ENCODE measurements at regions not wholly inside any gene's neighbourhood (a gene's known extent, or its start where the extent isn't known, plus 50 kb on each side); places are given as distances from the start of the nearest gene placed in this dataset.

GRCh38 chr2:173792741-173793140 is 172.4 kb downstream of the SP3 start:
- Histone ChIP-seq H3K36me3 (ENCODE audit: control insufficient read depth, low read length) (no peaks in the 10 kb centered on the region), H3K27me3 (ENCODE audit: control insufficient read depth, low read length) (peaks cover 8% of the 10 kb centered on the region; the same call in 1 of the 2 replicates), H3K9me3 (ENCODE audit: control insufficient read depth, insufficient read depth, low read length) (no peaks in the 10 kb centered on the region), H3K4me3 (ENCODE audit: low read length) (no peak overlapping the region), H3K27ac (ENCODE audit: low read depth, low read length) (no peak overlapping the region), H3K9me2 (replicated peaks; ENCODE audit: control insufficient read depth, low read length) (no peaks in the 10 kb centered on the region), H3K4me1 (ENCODE audit: control insufficient read depth, low read length) (no peaks in the 10 kb centered on the region), H3K4me2 (ENCODE audit: low read length) (no peak overlapping the region), H4K20me1 (ENCODE audit: control insufficient read depth, insufficient read depth, low read depth, low read length) (no peaks in the 10 kb centered on the region), H3K79me2 (ENCODE audit: control insufficient read depth, low read length) (no peaks in the 10 kb centered on the region), H3F3A (ENCODE audit: control insufficient read depth, insufficient read depth) (no peaks in the 10 kb centered on the region)
- TF ChIP-seq, protein P1, sequence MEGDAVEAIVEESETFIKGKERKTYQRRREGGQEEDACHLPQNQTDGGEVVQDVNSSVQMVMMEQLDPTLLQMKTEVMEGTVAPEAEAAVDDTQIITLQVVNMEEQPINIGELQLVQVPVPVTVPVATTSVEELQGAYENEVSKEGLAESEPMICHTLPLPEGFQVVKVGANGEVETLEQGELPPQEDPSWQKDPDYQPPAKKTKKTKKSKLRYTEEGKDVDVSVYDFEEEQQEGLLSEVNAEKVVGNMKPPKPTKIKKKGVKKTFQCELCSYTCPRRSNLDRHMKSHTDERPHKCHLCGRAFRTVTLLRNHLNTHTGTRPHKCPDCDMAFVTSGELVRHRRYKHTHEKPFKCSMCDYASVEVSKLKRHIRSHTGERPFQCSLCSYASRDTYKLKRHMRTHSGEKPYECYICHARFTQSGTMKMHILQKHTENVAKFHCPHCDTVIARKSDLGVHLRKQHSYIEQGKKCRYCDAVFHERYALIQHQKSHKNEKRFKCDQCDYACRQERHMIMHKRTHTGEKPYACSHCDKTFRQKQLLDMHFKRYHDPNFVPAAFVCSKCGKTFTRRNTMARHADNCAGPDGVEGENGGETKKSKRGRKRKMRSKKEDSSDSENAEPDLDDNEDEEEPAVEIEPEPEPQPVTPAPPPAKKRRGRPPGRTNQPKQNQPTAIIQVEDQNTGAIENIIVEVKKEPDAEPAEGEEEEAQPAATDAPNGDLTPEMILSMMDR (IDR thresholded peaks at IDR 0.05; ENCODE audit: low read depth, low read length, poor library complexity, severe bottlenecking) = no peak
- TF ChIP-seq EZH2phosphoT487 (IDR thresholded peaks at IDR 0.05; ENCODE audit: borderline replicate concordance, low read length) = no peak

- no peaks in the 10 kb centered on the region for H3K9me2 ChIP-seq (replicated peaks; ENCODE audit: control insufficient read depth, low read length)
- no peak for TF ChIP-seq EZH2phosphoT487 (IDR thresholded peaks at IDR 0.05; ENCODE audit: borderline replicate concordance, low read length)
- TF ChIP-seq, protein P1 (IDR thresholded peaks at IDR 0.05; ENCODE audit: low read depth, low read length, poor library complexity, severe bottlenecking) = no peak
- H3K9me3 ChIP-seq (ENCODE audit: control insufficient read depth, insufficient read depth, low read length) = no peaks in the 10 kb centered on the region
- H3K79me2 ChIP-seq (ENCODE audit: control insufficient read depth, low read length) = no peaks in the 10 kb centered on the region
- H3K4me1 ChIP-seq (ENCODE audit: control insufficient read depth, low read length) = no peaks in the 10 kb centered on the region
- no peak overlapping the region for H3K4me3 ChIP-seq (ENCODE audit: low read length)
- H3K27me3 ChIP-seq (ENCODE audit: control insufficient read depth, low read length) = peaks cover 8% of the 10 kb centered on the region; the same call in 1 of the 2 replicates
- H3K27ac ChIP-seq (ENCODE audit: low read depth, low read length) = no peak overlapping the region
- H3K4me2 ChIP-seq (ENCODE audit: low read length) = no peak overlapping the region
- no peaks in the 10 kb centered on the region for H3K36me3 ChIP-seq (ENCODE audit: control insufficient read depth, low read length)
- no peaks in the 10 kb centered on the region for H3F3A ChIP-seq (ENCODE audit: control insufficient read depth, insufficient read depth)
- H4K20me1 ChIP-seq (ENCODE audit: control insufficient read depth, insufficient read depth, low read depth, low read length) = no peaks in the 10 kb centered on the region
Observed at GRCh38 chr2:173793709-173794565, 171.2 kb downstream of the SP3 start.

GRCh38 chr2:173797586-173798263 is 167.4 kb downstream of the SP3 start:
- Histone ChIP-seq H3K79me2 (ENCODE audit: control insufficient read depth, low read length) (no peaks in the 10 kb centered on the region), H3K4me1 (ENCODE audit: control insufficient read depth, low read length) (no peaks in the 10 kb centered on the region), H3K27ac (ENCODE audit: low read depth, low read length) (no peak overlapping the region), H3K4me3 (ENCODE audit: low read length) (no peak overlapping the region), H3K36me3 (ENCODE audit: control insufficient read depth, low read length) (no peaks in the 10 kb centered on the region), H3K27me3 (ENCODE audit: control insufficient read depth, low read length) (peaks cover 3% of the 10 kb centered on the region; the same call in 1 of the 2 replicates), H4K20me1 (ENCODE audit: control insufficient read depth, insufficient read depth, low read depth, low read length) (no peaks in the 10 kb centered on the region), H3K4me2 (ENCODE audit: low read length) (no peak overlapping the region), H3F3A (ENCODE audit: control insufficient read depth, insufficient read depth) (no peaks in the 10 kb centered on the region), H3K9me3 (ENCODE audit: control insufficient read depth, insufficient read depth, low read length) (no peaks in the 10 kb centered on the region), H3K9me2 (replicated peaks; ENCODE audit: control insufficient read depth, low read length) (no peaks in the 10 kb centered on the region)
- TF ChIP-seq, protein P1 (IDR thresholded peaks at IDR 0.05; ENCODE audit: low read depth, low read length, poor library complexity, severe bottlenecking) = no peak
- TF ChIP-seq EZH2phosphoT487 (IDR thresholded peaks at IDR 0.05; ENCODE audit: borderline replicate concordance, low read length) = no peak
